GM19395 (cell line): ENCODE measurements at regions not wholly inside any gene's neighbourhood (a gene's known extent, or its start where the extent isn't known, plus 50 kb on each side); places are given as distances from the start of the nearest gene placed in this dataset.
"Not testable (repeated sequence)": the region's sequence is repeated elsewhere in the genome, so short reads cannot be mapped to it uniquely, and the experiment has no call there.

Experiments used
- ATAC-seq: cut with Tn5 transposase; IDR thresholded peaks from one replicate; pipeline ENCODE4 v1.9.1; 2021; ENCODE audit warnings: mild to moderate bottlenecking, moderate library complexity; ENCODE audit not compliant: unreplicated experiment

DNA sequence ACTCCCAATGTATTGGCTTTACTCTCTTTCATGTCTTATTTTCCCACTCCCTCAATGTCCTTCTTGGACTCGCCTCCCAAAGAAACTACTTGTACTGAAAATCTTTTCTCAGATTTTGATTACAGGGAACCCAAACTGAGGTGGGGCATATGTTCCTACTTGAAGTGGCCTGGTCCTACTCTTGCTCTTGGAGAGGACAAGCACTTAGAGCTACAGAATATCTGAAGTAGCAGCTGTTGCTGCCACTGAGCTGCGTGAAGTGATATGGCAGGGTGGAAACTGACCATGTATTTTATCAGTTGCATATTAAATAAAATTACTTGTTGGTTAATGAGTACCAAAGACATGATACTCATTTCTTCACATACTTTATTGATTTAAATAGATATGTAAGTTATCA is 129.5 kb downstream of the TSEN15 start:
- no peak for ATAC-seq

GRCh38 chr1:184183919-184184318 is 132.4 kb downstream of the TSEN15 start:
- ATAC-seq = no peak

- not testable (repeated sequence) for ATAC-seq
Measured at GRCh38 chr1:184184614-184185013, 133.1 kb downstream of the TSEN15 start.

- ATAC-seq = no peak
Measured at GRCh38 chr1:184185347-184185746, 133.8 kb downstream of the TSEN15 start.

DNA sequence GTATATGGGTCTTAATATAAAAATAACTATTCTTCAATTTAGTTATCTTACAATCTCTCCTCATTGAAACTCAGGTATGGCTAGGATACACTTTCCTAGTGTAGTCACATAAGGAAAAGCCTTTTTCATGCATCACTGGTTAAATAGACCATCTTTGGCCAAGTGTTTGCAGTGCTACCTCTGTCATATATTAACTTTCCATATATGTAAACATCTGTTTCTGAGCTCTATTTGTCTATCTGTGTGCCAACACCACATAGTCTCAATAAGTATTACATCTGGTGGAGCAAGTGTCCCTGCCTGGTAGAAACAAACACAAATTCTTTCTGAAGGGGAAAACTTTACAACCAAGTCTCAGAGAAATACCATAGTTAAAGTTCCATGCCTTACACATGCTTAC is 134.6 kb downstream of the TSEN15 start:
- ATAC-seq = no peak

GRCh38 chr1:184187097-184187496 is 135.6 kb downstream of the TSEN15 start:
- no peak for ATAC-seq

- no peak for ATAC-seq
Measured at GRCh38 chr1:184188037-184188436, 136.5 kb downstream of the TSEN15 start.

GRCh38 chr1:184189361-184189760 is 137.8 kb downstream of the TSEN15 start:
- ATAC-seq = no peak

GRCh38 chr1:184190616-184191015 is 139.1 kb downstream of the TSEN15 start:
- ATAC-seq = no peak

DNA sequence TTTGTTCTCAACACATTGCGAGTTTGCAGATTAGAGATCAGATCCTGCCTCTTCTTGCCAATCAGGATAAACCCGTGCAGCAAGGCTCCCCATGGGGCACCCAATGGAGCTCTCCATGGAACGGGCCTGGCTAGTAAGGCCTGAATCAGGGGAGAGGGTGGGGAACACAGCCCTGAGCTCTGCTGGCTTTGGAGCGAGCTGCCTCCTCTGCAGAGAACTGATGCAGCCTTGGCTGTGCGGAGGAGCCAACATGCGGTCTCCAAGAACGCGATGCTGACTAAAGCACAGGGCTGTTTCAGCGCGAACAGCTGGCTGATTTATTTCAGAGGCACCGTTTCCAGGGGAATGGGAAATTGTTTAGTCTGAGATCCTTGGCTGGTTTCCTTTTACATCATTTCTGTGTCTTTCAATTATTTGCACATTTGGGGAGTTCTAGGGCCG is 139.7 kb downstream of the TSEN15 start:
- no peak for ATAC-seq

GRCh38 chr1:184192796-184193195 is 141.3 kb downstream of the TSEN15 start:
- ATAC-seq = no peak

DNA sequence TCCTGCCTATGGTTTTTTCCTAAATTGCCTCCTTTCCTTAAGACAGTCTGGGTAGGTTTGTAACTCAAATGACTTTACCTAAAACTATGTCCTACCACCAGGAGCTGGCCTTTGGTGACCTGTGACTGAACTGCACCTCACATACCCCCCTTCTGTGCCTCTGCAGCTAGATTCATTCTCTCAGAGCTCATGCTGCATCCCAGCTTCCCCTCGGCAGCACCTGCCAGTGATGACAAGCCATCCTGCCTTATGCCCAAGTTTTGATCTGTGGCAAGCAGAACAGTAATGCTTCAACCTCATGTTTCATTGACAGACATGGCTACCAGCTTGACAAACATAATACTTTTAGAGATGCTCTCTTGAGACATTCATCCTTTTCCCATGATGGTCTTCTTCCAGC is 141.9 kb downstream of the TSEN15 start:
- no peak for ATAC-seq

GRCh38 chr1:184194236-184194635 is 142.7 kb downstream of the TSEN15 start:
- no peak for ATAC-seq

DNA sequence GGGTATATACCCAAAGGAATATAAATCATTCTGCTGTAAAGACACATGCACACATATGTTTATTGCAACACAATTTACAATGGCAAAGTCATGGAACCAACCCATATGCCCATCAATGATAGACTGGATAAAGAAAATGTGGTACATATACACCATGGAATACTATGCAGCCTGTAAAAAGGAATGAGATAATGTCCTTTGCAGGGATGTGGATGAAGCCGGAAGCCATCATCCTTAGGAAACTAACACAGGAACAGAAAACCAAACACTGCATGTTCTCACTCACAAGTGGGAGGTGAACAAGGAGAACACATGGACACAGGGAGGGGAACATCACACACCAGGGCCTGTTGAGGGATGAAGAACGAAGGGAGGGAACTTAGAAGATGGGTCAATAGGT is 144.2 kb downstream of the TSEN15 start:
- ATAC-seq = not testable (repeated sequence)

- ATAC-seq = no peak
Measured at GRCh38 chr1:184197831-184198230, 146.3 kb downstream of the TSEN15 start.

- ATAC-seq = no peak
Measured at GRCh38 chr1:184199036-184199435, 147.5 kb downstream of the TSEN15 start.

GRCh38 chr1:184199438-184200085 is 148.0 kb downstream of the TSEN15 start:
- ATAC-seq = no peak

DNA sequence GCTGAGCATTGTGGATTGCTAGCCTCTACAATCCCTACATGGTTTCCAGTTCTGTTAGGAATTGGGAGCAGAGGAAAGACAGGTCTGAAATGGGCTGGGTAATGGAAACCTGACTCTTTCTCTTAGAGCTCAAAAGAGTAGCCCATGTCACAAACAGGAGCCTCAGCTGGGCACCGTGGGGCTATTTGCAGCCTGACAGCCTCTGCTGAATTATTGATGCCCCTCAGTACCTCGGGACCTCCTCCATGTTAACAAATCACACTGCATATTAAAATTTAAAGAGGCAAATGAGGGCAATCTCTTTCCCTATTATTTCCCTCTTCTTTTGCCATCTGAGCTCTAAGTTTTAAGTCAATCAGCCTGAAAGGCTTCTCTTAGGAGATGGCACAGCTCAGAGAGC is 157.1 kb downstream of the TSEN15 start:
- ATAC-seq = no peak

DNA sequence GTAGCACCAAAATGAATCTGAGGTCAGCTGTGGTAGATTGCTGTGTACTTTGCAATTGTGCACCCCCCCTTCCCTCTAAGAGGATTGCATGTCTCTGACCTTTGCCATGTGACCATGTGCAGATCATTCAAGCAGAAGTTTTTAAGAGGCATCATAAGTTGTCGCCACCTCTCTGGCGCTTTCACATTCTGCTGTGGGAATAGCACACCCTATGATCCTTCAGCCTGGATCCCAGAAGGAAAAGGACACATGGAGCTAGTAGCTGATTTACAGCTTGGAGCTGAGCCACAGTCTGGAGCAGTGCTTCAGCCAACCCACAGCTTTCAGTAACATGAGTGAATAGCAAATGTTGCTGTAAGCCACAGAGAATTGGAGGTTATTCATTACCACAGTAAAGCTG is 158.5 kb downstream of the TSEN15 start:
- ATAC-seq = no peak

DNA sequence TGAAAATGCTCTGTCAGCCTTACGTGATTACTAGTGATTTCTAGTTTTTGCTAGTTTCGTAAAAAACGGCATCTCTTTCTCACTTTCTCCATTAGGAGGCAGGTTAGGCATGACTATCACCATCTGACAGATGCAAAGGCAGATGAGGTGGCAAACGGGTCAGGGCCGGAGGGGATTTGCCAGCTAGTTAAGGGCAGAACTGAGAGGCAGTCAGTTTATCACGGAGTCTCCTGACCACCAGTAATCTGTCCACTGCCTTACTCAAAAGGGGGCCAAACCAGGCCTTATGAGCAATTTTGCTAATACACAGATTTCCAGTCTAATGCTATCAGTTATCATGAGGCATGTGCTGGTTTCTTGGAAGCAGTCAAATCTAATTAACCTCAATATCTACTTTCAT is 159.3 kb downstream of the TSEN15 start:
- no peak for ATAC-seq

- no peak for ATAC-seq
Measured at GRCh38 chr1:184212649-184213314, 161.3 kb downstream of the TSEN15 start.

- no peak for ATAC-seq
Measured at GRCh38 chr1:184214128-184214527, 162.6 kb downstream of the TSEN15 start.
